HG03064 (cell line): ENCODE measurements at regions not wholly inside any gene's neighbourhood (a gene's known extent, or its start where the extent isn't known, plus 50 kb on each side); places are given as distances from the start of the nearest gene placed in this dataset.

Experiments
- ATAC-seq: cut with Tn5 transposase; IDR thresholded peaks from one replicate; pipeline ENCODE4 v1.9.1; 2021; ENCODE audit warnings: low read depth; ENCODE audit not compliant: unreplicated experiment

DNA sequence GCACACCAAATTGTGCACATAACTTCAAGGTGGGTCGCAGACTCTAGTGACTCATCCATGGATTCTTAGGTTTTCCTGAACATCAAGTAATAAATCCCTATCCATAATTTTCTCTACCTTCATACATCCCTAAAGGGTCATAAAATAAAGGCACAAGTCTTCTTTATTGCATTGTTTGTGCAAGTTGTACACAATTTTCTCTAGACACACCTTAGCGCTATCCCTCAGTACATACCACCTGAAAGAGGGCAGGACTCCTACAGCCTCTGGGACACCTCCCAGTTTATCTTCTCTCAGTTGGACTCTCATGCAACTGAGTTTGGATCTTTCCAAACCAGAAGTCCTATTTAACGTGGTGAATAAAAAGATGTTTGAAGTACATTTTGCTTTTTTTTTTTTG, 168.5 kb upstream of the BMP4 start:
- no peak for ATAC-seq

DNA sequence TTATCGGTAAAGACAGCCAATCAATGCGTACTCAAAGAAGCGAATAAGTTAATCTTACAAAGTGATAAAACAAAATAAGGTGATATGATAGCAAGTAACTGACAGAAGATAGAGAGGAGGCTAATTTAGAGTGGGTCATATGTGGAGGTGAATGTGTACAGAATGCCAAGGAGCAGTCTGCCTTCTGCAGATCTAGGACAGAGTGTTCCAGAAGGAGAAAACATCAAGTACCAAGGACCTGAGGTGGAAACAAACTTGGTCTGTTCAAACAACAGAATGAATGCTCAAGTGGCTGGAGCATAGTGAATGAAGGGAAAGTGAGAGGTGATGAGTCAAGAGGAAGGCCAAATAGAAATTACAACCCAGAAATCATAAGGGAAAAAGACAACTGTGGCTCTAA, 170.3 kb upstream of the BMP4 start:
- ATAC-seq = no peak

DNA sequence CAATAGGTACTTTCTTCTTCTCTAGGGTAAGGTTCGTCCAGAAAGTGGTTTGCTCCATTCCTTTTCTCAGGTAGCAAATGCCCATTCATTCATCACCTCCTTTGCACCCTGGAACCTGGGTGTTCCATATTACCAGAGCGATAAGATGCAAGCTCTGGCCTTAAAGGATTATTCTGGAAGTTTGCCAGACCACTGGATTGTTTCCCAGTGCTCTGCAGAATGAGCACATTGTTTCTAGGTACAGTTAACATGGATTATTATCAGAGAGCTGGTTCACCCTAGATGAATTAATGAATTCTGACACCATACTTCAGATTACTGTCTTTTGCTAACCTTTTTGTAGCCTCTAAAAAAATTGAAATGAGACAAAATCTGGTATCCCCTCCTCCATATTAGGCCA, 170.9 kb upstream of the BMP4 start:
- ATAC-seq = no peak

DNA sequence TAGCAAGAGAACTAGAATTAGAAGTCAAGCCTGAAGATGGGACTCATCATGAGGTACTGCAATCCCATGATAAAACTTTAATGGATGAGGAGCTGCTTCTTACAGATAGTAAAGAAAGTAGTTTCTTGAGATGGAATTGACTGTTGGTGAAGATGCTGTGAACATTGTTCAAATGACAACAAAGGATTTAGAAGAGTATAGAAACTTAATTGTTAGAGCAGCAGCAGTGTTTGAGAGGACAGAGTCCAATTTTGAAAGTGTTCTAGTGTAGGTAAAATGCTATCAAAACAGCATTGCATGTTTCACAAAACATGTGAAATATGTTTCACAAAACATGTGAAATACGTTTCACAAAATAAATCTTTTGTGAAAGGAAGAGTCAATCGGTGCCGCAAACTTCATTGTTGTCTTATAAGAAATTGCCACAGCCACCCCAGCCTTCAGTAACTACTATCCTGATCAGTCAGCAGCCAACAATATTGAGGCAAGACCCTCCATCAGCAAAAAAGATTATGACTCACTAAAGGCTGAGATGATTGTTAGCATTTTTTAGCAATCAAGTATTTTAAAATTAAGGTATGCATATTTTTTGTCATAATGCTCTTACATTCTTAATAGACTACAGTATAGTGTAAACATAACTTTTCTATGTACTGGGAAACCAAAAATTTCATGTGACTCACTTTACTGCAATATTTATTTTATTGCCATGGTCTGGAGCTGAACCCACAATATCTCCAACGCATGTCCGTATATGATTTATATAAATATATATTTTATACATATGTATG, 173.4 kb upstream of the BMP4 start:
- no peak for ATAC-seq

DNA sequence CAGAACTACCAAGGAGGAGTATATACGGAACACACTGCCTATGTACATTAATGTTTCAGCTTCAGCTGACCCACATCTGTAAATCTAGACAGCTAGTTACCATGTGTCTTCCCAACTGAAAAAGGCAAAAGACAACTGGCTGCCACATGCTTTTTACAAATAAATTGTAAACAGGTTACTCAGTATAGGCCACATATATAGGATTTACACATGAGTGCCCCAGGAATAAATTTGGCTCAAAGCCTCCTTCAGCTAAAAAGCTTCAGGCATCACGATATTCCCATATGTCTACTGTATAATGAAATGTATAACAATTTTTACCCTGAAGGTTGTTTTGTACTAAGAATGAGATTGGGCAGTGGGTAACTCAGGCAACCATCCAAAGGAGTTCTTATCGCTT, 175.9 kb upstream of the BMP4 start:
- ATAC-seq = no peak

DNA sequence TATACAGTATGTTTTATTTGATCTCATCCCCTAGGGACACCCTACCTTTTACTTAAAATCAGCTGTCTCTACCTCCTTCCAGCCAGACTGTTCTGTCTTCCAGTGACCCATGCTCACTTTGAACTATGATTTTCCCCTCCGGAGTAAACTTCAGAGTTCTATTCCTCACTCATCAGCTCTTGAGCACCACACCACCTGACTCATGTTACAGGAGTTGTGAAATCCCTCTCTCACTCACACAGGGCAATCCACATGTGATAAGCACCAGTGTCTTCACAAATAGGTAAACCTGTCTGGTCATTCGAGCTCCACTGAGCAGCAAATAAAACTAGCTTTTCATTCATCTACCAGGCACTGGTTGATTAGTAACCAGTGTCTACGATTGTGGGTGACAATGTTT, 177.3 kb upstream of the BMP4 start:
- no peak for ATAC-seq

DNA sequence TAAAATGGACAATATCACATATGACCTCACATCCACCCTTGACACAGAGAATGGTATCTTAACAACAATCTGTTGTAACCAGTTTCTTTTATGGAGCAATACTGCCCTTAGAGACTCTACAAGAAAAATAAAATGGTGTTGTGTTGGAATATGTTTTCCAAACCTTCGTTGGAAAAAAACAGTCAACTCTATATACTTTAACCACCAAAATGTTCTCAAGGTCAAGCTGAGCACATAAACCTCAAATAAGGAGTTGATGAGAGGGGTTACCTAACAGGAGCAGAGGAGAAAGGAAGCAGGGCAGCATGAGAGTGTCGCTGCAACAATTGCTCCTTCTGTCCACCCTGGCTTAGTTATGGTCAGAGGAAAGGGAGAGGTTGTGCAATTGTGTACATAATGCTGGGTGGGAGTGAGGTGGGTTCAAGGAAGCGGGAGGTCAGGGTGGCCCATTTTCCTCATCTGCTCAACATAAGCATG, 179.2 kb upstream of the BMP4 start:
- no peak for ATAC-seq

DNA sequence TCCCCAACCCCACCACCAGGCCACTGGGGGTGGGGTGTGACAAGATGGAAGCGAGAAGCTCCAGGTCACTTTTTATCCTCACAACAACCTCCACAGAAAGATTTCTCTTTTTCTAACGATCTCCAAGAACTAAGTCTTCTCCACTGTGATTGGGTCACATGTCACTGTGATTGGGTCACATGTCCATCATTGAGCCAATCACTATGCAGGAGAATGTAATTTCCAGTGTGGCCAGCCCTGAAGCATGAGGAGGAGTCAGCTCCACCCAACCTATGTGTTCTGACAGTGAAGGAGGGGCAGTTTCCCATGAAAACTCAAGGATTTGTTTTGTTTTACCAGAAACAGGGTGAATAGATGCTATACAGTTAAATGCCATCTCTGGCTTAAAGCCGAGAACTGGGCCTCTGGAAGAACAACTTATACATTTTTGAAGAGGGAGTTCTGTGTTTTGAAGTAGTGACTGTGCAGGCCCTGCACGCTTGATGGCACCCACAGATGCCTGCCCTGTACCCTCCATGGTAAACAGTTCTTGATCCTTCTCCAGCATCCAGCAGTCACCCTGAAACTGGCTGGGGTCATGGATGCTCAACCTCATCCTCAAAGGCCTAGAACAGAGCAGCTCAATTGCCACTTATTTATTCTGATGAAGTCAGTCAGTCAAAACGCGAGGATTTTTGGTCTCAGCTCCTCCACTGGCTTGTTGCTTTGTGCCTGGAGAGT, 180.4 kb upstream of the BMP4 start:
- ATAC-seq = no peak

DNA sequence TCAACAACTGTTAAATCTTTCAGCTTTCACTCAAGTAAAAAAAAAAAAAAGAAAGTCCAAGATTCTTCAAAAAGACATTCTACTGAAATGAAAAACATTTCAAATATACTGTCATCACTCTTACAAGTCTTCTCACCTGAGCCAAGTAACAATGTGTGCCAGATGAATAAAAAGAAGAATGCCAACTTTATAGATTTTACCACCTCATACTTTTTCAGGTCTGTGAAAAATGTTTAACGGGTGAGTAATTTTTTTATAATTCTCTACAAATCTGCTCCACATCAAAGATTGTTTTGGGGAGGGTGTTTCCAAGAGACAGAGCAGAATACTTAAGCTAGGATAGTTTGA, 181.0 kb upstream of the BMP4 start:
- ATAC-seq = no peak

DNA sequence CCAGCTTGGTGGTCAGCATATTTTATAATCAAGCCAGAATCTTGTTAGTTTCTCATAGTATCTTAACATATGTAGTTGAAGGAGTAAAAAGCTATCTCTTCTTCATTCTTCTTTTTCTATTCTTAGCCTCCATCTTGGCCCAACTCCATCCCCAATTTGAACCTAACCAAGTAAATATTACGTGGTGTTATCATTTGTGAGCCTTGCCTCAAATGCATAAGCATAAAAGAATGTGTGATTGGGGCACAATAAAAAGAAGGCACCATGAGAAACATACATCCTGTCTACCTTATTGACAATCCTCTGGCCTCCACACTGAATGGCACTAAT, 181.4 kb upstream of the BMP4 start:
- ATAC-seq = no peak

DNA sequence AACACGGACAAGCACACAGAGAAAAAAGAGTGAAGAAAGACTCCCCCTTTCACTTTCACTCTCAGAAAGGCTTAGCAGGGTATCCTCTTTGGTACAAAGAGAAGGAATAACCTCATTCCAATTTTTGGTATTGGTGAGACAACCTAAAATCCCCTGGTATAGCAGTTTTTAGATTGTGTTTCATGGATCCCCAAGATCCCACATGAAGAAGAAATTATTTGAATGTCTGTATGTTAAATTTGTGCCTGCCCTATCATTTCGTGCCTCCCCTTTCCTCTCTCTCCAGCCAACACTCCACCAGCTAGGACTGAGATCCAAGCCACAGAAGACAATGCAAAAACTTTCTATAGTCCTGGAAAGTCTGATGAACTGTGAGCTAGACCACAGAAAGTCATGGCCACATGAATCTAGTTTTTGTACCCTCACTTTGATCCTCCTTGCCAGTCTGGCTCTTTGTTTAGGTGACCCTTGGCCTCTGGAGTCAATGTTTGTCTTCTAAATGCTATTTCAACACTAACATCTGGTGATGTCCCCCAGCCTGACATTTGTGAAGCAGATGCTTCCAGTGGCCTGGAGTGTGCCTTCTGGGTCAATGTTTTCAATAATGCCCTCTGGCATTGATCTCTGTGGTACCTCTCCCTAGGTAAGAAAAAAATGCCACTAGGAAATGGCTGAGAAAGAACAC, 181.9 kb upstream of the BMP4 start:
- no peak for ATAC-seq

DNA sequence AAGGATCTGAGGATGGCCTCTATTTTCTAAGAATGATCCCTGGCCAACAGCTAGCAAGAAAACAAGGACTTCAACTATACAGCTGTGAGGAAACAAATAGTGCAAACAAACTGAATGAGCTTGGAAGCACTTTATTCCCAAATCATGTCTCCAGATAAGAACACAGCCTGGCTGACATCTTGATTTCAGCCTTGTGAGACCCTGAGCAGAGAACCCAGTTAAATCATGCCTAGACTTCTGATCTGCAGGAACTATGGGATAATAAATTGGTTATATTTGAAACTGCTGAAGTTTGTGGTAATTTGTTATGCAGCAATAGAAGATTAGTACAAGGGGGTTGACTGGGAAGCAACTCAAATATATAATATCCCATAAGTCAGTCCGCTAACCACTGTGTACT, 183.9 kb upstream of the BMP4 start:
- no peak for ATAC-seq

DNA sequence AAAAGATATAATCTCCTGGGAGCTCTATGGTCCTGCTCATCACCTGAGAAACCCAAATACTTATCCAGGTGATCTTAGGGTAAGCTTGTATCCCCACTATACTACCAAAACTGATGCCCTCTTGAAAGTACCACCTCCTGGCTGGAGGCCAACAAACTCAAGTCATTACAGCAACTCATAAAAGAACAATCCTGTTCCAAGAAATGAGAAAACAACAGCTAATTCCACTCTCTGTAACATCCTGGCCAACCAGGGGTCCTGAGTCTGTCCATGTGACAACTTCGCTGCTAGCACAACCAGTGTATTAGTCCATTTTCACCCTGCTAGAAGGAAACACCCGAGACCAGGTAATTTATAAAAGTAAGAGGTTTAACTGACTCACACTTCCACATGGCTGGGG, 190.0 kb upstream of the BMP4 start:
- no peak for ATAC-seq

DNA sequence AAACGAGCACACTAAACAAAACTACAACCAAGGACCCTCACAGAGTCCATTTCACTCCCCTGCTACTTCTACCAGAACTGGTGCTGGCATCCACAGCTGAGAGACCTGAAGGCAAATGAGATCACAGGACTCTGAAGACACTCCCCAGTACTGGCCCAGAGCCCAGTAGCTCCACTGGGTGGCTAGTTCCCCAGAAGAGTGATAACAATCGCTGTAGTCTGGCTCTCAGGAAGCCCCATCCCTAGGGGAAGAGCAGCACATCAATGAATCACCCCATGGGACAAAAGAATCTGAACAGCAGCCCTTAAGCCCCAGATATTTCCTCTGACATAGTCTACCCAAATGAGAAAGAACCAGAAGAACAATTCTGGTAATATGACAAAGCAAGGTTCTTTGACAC, 190.7 kb upstream of the BMP4 start:
- no peak for ATAC-seq

DNA sequence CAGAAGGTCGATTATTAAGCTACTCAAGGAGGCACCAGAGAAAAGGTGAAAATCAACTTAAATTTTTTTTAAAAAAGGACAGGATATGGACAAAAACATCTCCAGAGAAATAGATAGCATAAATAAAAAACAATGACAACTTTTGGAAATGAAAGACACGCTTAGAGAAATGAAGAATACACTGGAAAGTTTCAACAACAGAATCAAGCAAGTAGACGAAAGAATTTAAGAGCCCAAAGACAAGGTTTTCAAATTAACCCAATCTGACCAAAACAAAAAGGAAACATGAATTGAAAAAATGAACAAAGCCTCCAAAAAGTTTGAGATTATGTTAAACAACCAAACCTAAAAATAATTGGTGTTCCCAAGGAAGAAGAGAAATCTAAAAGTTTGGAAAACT, 191.1 kb upstream of the BMP4 start:
- no peak for ATAC-seq

DNA sequence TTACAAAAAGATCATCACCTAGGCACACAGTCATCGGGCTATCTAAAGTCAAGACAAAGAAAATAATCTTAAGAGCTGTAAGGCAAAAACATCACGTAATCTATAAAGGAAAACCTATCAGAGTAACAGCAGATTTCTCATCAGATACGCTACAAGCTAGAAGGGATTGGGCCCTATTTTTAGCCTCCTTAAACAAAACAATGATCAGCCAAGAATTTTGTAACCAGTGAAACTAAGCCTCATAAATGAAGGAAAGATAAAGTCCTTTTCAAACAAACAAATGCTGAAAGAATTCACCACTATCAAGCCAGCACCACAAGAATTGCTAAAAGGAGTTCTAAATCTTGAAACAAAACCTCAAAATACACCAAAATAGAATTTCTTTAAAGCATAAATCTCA, 191.6 kb upstream of the BMP4 start:
- no peak for ATAC-seq

DNA sequence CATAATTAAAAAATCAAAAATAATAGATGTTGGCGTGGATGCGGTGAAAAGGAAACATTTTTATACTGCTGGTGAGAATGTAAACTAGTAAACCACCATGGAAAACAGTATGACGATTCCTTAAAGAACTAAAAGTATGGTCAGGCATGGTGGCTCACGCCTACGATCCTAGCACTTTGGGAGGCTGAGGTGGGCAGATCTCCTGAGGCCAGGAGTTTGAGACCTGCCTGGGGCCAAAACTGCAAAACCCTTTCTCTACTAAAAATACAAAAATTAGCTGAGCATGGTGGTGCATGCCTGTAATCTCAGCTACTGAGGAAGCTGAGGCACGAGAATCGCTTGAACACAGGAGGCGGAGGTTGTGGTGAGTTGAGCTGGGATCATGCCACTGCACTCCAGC, 195.7 kb upstream of the BMP4 start:
- ATAC-seq = no peak

DNA sequence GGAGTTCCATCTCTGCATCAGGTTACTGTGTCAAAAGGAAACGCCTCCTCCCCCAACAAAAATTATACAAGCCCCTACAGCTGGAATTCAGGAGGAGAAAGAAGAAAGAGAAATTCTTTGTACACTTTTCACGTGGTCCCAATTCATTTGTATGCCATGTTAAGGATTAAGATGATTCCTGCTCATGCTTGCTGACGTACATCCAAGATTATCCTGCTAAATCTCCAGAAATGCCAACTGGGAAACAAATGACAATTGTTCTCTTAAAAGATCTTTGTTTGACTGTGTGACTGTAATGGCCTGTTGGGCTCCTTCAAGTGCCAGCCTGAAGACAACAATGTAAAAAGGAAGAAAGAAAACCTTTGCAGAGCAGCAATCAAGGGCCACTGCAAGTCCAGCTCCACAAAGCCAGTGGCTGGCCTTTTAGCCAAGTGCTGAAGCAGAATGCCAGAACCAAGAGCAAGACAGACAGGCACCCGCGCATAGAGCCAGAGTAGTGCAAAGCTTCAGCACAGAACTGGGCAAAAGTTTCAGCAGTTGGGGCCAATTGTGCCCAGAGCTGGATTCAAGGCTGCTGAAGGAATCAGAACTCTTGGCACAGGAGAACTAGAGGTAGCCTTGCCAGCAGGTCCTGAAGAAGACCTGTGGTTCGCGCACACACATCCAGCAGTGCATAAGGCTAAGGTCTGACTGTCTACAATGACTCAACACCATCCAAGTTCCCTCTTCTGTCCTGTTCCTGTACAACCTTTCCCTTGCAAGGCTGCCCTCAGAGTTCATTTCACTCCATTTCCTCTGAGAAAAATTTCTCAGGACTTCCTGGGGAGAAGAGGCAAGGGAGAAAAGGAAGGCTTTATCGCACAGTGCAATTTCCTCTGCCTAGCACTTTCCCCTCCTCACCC, 209.7 kb upstream of the BMP4 start:
- ATAC-seq = no peak

DNA sequence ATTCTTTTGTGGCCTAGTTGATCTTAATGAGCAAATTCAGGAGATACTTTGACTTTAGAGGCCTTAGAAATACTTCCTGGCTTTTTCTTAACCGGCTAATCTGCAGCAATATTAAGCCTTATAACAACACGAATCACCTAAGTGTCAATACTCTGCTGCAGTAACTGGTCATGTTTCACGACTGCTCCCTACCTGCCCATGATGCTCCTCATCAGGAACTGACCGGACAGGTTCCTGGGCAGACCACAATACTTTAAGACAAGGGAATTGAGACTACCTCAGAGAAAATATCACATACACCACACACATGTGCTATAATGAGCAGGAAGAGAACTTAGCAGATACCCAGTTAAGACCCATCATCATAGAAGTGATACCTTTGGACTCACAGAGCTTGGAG, 211.9 kb upstream of the BMP4 start:
- ATAC-seq = no peak

DNA sequence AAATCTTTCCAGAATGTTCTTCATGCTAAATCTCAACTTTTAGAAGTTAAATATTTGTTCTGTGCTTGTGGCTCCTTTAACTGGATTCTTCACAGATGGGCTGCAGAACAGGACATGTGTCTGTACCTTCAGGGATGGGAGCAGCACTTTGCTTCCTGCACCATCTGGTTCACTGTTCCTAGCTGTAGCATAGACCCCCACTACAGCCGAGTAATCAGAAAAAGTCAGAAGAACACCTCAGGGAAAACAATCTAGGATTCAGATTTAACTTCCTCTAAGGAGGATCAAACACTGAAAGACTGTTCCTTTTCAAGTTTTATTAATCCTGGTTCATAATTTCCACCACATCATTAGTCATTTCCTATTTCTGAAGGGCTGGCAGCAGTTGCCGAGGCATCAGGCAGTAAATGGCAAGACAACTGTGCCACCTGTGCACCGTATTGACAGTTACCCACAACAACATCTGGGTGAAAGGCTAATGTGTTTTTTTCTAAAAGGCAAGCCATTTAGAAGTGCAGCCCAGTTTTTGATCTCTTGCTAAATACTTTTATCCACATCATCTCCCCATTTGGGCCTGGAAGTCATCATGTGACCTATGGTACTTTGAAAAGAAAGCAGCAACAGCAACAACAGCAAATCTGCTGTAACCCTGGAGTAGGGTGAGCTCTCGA, 212.8 kb upstream of the BMP4 start:
- no peak for ATAC-seq
